ENCODE measurements at regions not wholly inside any gene's neighbourhood (a gene's known extent, or its start where the extent isn't known, plus 50 kb on each side); places are given as distances from the start of the nearest gene placed in this dataset.

GRCh38 chr7:10672186-10672585, 301.5 kb upstream of the PHF14 start:
- no peak overlapping the region for H3K4me3 ChIP-seq
- no peaks in the 10 kb centered on the region for H3K27me3 ChIP-seq
- H3K27ac ChIP-seq: no peak overlapping the region
- intact Hi-C loops (cut with DNase I): no loop called here
- TF ChIP-seq POLR2A (IDR thresholded peaks at IDR 0.05) (no peak), CTCF (IDR thresholded peaks at IDR 0.05) (no peak), POLR2AphosphoS5 (IDR thresholded peaks at IDR 0.05; ENCODE audit: insufficient read depth in 1 of 2, low read depth in 1 of 2) (no peak)
- H3K36me3 ChIP-seq: no peaks in the 10 kb centered on the region
- no peaks in the 10 kb centered on the region for H3K4me1 ChIP-seq
- DNase-seq (ENCODE audit: extremely low spot score in 2 of 2): no peak
- no peaks in the 10 kb centered on the region for H3K9me3 ChIP-seq

GRCh38 chr7:10677211-10677610, 296.5 kb upstream of the PHF14 start:
- intact Hi-C loops (cut with DNase I): no loop called here
- H3K9me3 ChIP-seq: no peaks in the 10 kb centered on the region
- H3K4me1 ChIP-seq: no peaks in the 10 kb centered on the region
- no peak for TF ChIP-seq CTCF (IDR thresholded peaks at IDR 0.05)
- TF ChIP-seq POLR2AphosphoS5 (IDR thresholded peaks at IDR 0.05; ENCODE audit: insufficient read depth in 1 of 2, low read depth in 1 of 2): no peak
- no peak for TF ChIP-seq POLR2A (IDR thresholded peaks at IDR 0.05)
- DNase-seq (ENCODE audit: extremely low spot score in 2 of 2): no peak
- H3K27ac ChIP-seq: no peak overlapping the region
- no peak overlapping the region for H3K4me3 ChIP-seq
- no peaks in the 10 kb centered on the region for H3K36me3 ChIP-seq
- no peaks in the 10 kb centered on the region for H3K27me3 ChIP-seq

GRCh38 chr7:10677668-10678232, 295.9 kb upstream of the PHF14 start:
- Histone ChIP-seq H3K4me1 (no peaks in the 10 kb centered on the region), H3K9me3 (no peaks in the 10 kb centered on the region), H3K4me3 (no peak overlapping the region), H3K27ac (no peak overlapping the region), H3K36me3 (no peaks in the 10 kb centered on the region), H3K27me3 (no peaks in the 10 kb centered on the region)
- intact Hi-C loops (cut with DNase I): no loop called here
- no peak for DNase-seq (ENCODE audit: extremely low spot score in 2 of 2)
- TF ChIP-seq POLR2AphosphoS5 (IDR thresholded peaks at IDR 0.05; ENCODE audit: insufficient read depth in 1 of 2, low read depth in 1 of 2) (no peak), CTCF (IDR thresholded peaks at IDR 0.05) (no peak), POLR2A (IDR thresholded peaks at IDR 0.05) (no peak)

- H3K9me3 ChIP-seq: no peaks in the 10 kb centered on the region
- no peaks in the 10 kb centered on the region for H3K4me1 ChIP-seq
- DNase-seq (ENCODE audit: extremely low spot score in 2 of 2): no peak
- intact Hi-C loops (cut with DNase I): no loop called here
- no peaks in the 10 kb centered on the region for H3K27me3 ChIP-seq
- no peak overlapping the region for H3K27ac ChIP-seq
- TF ChIP-seq POLR2A (IDR thresholded peaks at IDR 0.05): no peak
- no peak for TF ChIP-seq CTCF (IDR thresholded peaks at IDR 0.05)
- no peak for TF ChIP-seq POLR2AphosphoS5 (IDR thresholded peaks at IDR 0.05; ENCODE audit: insufficient read depth in 1 of 2, low read depth in 1 of 2)
- H3K36me3 ChIP-seq: no peaks in the 10 kb centered on the region
- no peak overlapping the region for H3K4me3 ChIP-seq
Observed at GRCh38 chr7:10684606-10685005, 289.1 kb upstream of the PHF14 start.

GRCh38 chr7:10685040-10685439, 288.6 kb upstream of the PHF14 start:
- DNase-seq (ENCODE audit: extremely low spot score in 2 of 2): no peak
- no peaks in the 10 kb centered on the region for H3K9me3 ChIP-seq
- H3K27me3 ChIP-seq: no peaks in the 10 kb centered on the region
- H3K27ac ChIP-seq: no peak overlapping the region
- intact Hi-C loops (cut with DNase I): no loop called here
- H3K36me3 ChIP-seq: no peaks in the 10 kb centered on the region
- no peak overlapping the region for H3K4me3 ChIP-seq
- no peaks in the 10 kb centered on the region for H3K4me1 ChIP-seq
- TF ChIP-seq CTCF (IDR thresholded peaks at IDR 0.05) (no peak), POLR2A (IDR thresholded peaks at IDR 0.05) (no peak), POLR2AphosphoS5 (IDR thresholded peaks at IDR 0.05; ENCODE audit: insufficient read depth in 1 of 2, low read depth in 1 of 2) (no peak)
